Activated T-helper 17 cell treated with anti-CD3 and anti-CD28 coated beads, Interleukin-2, amount 50 U/mL, for 72 hours (primary cell): ENCODE measurements at regions not wholly inside any gene's neighbourhood (a gene's known extent, or its start where the extent isn't known, plus 50 kb on each side); places are given as distances from the start of the nearest gene placed in this dataset.

Experiments
- ATAC-seq: fragments of 150-1000 bp; cut with Tn5 transposase; replicated peaks from 2 replicates; pipeline ENCODE4 v1.10.0; 2021; ENCODE audit warnings: mild to moderate bottlenecking, moderate library complexity
- H3K27ac Mint-ChIP-seq: one replicate; pipeline ENCODE4 v1.8.0; 2022; ENCODE audit warnings: mixed read lengths
- H3K27me3 Mint-ChIP-seq: one replicate; pipeline ENCODE4 v1.8.0; 2022; ENCODE audit warnings: mixed read lengths
- H3K36me3 Mint-ChIP-seq: one replicate; pipeline ENCODE4 v1.8.0; 2022; ENCODE audit warnings: low read depth, mild to moderate bottlenecking, mixed read lengths
- H3K4me1 Mint-ChIP-seq: one replicate; pipeline ENCODE4 v1.8.0; 2022; ENCODE audit warnings: mixed read lengths
- H3K4me3 Mint-ChIP-seq: one replicate; pipeline ENCODE4 v1.8.0; 2022; ENCODE audit warnings: mild to moderate bottlenecking, mixed read lengths
- H3K9me3 Mint-ChIP-seq: one replicate; pipeline ENCODE4 v1.8.0; 2022; ENCODE audit warnings: mixed read lengths

DNA sequence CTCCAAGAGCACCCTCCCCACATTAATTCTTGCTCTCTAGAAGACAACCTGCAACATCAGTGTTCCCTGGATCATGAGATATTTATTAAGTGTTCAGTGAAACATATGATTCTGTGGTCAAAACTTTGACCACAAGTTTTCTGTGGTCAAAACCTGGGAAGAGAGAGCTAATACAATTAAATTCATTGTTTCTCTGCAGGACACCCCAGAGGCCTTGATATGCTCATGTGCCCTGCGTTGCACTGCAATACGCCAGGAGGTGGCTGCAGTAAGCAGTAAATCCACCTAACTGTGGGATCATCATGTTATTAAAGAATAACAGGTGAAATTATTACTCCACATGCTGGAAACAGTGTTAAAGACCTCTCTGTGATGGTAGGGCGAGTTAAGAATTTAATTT lies 109.3 kb upstream of the SPDL1 start:
- H3K9me3 Mint-ChIP-seq = no peaks in the 10 kb centered on the region
- no peak overlapping the region for H3K27ac Mint-ChIP-seq
- no peak for ATAC-seq
- H3K36me3 Mint-ChIP-seq = no peaks in the 10 kb centered on the region
- no peak overlapping the region for H3K4me3 Mint-ChIP-seq
- H3K4me1 Mint-ChIP-seq = no peaks in the 10 kb centered on the region
- H3K27me3 Mint-ChIP-seq = peaks cover 19% of the 10 kb centered on the region

DNA sequence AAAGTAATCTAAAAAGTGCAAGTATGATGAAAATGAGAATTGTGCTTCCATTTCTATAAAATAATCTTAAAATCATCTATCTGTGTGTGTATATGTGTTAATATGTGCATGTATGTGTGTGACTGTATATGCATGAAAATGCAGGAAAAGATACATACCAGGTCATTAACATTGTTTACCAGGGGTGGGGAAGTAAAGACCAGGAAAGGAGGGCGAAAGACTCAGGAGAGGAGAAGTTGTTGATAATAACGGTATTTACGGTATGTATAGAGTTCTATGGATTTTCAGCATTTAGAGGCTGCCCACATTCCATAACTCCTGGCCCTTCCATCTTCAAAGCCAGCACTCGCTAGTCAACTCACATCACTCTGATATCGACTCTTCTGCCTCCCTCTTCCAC lies 111.0 kb upstream of the SPDL1 start:
- no peak overlapping the region for H3K4me3 Mint-ChIP-seq
- no peak overlapping the region for H3K27ac Mint-ChIP-seq
- no peaks in the 10 kb centered on the region for H3K36me3 Mint-ChIP-seq
- no peak for ATAC-seq
- H3K27me3 Mint-ChIP-seq = peaks cover 18% of the 10 kb centered on the region
- no peaks in the 10 kb centered on the region for H3K4me1 Mint-ChIP-seq
- no peaks in the 10 kb centered on the region for H3K9me3 Mint-ChIP-seq

DNA sequence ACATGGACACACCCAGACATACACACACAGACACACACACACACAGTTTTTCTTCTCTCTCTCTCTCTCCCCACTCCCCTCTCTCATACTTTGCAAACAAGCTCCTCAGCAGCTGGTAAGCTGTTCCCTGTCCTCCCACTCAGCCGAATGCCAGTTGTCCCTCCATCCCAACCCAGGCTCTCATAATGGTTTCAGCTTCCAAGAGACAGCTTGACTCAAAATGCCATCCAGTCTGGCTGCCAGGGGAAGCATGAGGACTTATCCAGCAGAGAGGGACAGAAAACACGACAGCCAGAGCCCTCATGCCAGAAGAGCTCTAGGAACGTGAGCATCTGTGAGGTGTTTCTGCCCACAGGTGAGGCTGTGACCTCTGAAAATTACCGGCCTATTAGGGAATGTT lies 112.6 kb upstream of the SPDL1 start:
- ATAC-seq = no peak
- Mint-ChIP-seq H3K27ac (no peak overlapping the region), H3K4me1 (no peaks in the 10 kb centered on the region), H3K9me3 (no peaks in the 10 kb centered on the region), H3K27me3 (peaks cover 25% of the 10 kb centered on the region), H3K4me3 (no peak overlapping the region), H3K36me3 (no peaks in the 10 kb centered on the region)

GRCh38 chr5:169467041-169467771 lies 116.4 kb upstream of the SPDL1 start:
- no peak for ATAC-seq

GRCh38 chr5:169460896-169461295 lies 122.7 kb upstream of the SPDL1 start:
- no peak for ATAC-seq
- no peak overlapping the region for H3K27ac Mint-ChIP-seq

More at GRCh38 chr5:169467041-169467771, 116.4 kb upstream of the SPDL1 start:
- H3K4me1 Mint-ChIP-seq = no peaks in the 10 kb centered on the region
- no peak overlapping the region for H3K4me3 Mint-ChIP-seq
- peaks cover 16% of the 10 kb centered on the region for H3K27me3 Mint-ChIP-seq
- no peaks in the 10 kb centered on the region for H3K36me3 Mint-ChIP-seq
- no peaks in the 10 kb centered on the region for H3K9me3 Mint-ChIP-seq
- no peak overlapping the region for H3K27ac Mint-ChIP-seq

DNA sequence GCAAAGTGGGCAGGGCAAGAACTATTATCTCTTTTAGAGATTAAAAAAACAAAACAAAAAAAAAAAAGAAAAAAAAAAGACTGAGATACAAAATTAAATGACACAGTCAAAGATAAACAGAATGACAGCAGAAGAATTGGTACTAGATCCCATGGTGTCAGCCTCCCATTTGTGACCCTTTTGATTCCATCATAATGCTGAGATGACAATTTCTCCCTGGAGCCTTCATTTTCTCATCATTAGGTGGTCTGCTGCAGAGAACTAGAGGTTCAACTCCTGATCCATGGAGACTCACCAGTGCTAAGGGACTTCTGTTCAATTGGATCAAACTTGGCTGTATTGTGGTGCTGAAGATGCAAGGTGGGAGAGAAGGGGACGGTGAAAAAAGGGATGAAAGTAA lies 123.5 kb upstream of the SPDL1 start:
- Mint-ChIP-seq H3K36me3 (no peaks in the 10 kb centered on the region), H3K27me3 (peaks cover 25% of the 10 kb centered on the region), H3K4me3 (no peak overlapping the region), H3K9me3 (no peaks in the 10 kb centered on the region), H3K27ac (no peak overlapping the region), H3K4me1 (no peaks in the 10 kb centered on the region)
- no peak for ATAC-seq

More at GRCh38 chr5:169460896-169461295, 122.7 kb upstream of the SPDL1 start:
- peaks cover 24% of the 10 kb centered on the region for H3K27me3 Mint-ChIP-seq
- H3K4me1 Mint-ChIP-seq = no peaks in the 10 kb centered on the region
- H3K9me3 Mint-ChIP-seq = no peaks in the 10 kb centered on the region
- no peaks in the 10 kb centered on the region for H3K36me3 Mint-ChIP-seq
- H3K4me3 Mint-ChIP-seq = no peak overlapping the region

DNA sequence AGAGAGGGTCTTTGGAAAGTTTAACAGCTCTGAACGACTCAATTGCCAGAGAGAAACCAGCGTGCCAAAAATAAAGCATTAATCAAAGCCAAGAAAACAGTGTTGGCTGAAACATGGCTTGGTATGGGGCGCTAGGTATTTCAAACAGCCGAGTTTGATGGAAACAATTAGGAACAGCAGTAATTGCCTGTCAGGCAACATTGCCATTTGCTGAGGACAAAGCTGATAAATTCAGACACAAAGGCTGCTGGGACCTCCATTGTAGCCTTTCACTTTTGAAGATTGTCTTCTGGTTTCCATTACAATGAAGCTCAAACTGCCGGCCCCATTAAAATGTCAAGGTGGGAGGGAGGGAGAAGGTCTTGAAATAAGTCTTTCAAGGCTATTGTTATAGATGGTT lies 125.4 kb upstream of the SPDL1 start:
- peaks cover 32% of the 10 kb centered on the region for H3K27me3 Mint-ChIP-seq
- H3K4me1 Mint-ChIP-seq = no peaks in the 10 kb centered on the region
- H3K4me3 Mint-ChIP-seq = no peak overlapping the region
- H3K27ac Mint-ChIP-seq = no peak overlapping the region
- no peaks in the 10 kb centered on the region for H3K9me3 Mint-ChIP-seq
- no peak for ATAC-seq
- H3K36me3 Mint-ChIP-seq = no peaks in the 10 kb centered on the region

GRCh38 chr5:169450464-169450863 lies 133.1 kb upstream of the SPDL1 start:
- Mint-ChIP-seq H3K4me1 (no peaks in the 10 kb centered on the region), H3K4me3 (no peak overlapping the region), H3K36me3 (no peaks in the 10 kb centered on the region), H3K27me3 (peaks cover 8% of the 10 kb centered on the region), H3K9me3 (no peaks in the 10 kb centered on the region), H3K27ac (no peak overlapping the region)
- ATAC-seq = no peak

GRCh38 chr5:169448826-169449225 lies 134.7 kb upstream of the SPDL1 start:
- Mint-ChIP-seq H3K4me1 (no peaks in the 10 kb centered on the region), H3K27me3 (peaks cover 3% of the 10 kb centered on the region), H3K9me3 (no peaks in the 10 kb centered on the region), H3K4me3 (no peak overlapping the region), H3K27ac (no peak overlapping the region), H3K36me3 (no peaks in the 10 kb centered on the region)
- ATAC-seq = no peak

DNA sequence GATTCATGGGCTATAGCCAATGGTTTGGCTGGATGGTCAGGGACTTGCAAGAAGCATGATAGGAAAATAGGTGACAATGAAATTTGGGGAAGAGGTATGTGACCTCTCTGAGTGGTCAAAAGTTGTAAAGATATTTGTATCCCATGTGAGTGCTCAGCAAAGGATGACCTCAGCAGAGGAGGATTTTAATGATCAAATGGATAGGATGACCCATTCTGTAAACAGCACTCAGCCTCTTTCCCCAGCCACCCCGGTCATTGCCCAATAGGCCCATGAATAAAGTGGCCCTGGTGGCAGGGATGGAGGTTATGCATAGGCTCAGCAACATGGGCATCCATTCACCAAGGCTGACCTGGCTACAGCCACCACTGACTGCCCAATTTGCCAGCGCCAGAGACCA lies 138.4 kb upstream of the SPDL1 start:
- H3K36me3 Mint-ChIP-seq = no peaks in the 10 kb centered on the region
- H3K9me3 Mint-ChIP-seq = no peaks in the 10 kb centered on the region
- no peak overlapping the region for H3K4me3 Mint-ChIP-seq
- H3K27me3 Mint-ChIP-seq = peaks cover 9% of the 10 kb centered on the region
- no peaks in the 10 kb centered on the region for H3K4me1 Mint-ChIP-seq
- no peak for ATAC-seq
- no peak overlapping the region for H3K27ac Mint-ChIP-seq

DNA sequence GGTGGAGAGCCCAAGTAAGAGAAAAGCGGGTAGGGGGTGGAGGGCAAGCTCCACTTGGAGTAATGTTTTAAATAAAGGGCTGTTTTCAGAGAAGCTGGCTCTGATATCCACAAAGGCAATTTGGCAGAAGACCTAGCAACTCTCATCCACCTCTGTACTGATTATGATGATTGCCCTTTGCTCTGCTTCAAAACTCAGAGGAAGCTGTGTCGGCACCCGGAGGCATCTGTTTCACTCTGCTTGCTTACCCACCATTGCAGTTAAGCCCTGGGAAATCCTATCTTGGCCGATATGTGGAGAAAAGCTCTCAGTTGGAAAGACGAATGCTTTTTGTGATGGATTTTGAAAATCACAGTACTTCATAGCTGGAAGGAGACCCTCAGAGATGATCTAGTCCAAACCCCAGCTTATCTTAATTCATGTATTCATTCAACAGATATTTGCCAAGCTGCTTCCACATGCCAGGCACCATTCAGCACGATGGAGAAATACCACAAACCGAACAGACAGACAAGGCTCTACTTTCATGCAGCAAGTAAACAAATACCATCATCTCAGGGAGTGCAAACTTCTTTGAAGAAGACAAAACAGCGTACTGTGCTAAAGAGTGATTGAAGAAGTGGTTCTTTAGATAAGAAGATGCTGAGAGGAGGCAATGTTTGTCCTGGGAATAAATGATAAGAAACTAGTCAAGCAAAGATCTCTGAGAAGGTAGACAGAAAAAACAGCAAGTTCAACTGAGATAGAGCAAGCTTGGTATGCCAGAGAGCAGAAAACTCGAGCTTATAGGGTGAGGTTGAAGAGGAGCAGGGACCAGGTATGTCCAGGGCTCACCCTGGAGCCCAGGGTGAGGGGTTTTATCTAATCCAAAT lies 140.4 kb upstream of the SPDL1 start:
- H3K9me3 Mint-ChIP-seq = no peaks in the 10 kb centered on the region
- no peak overlapping the region for H3K27ac Mint-ChIP-seq
- no peaks in the 10 kb centered on the region for H3K4me1 Mint-ChIP-seq
- no peak for ATAC-seq
- H3K27me3 Mint-ChIP-seq = peaks cover 19% of the 10 kb centered on the region
- no peak overlapping the region for H3K4me3 Mint-ChIP-seq
- no peaks in the 10 kb centered on the region for H3K36me3 Mint-ChIP-seq

- Mint-ChIP-seq H3K4me3 (no peak overlapping the region), H3K9me3 (no peaks in the 10 kb centered on the region), H3K4me1 (no peaks in the 10 kb centered on the region), H3K27ac (no peak overlapping the region), H3K36me3 (no peaks in the 10 kb centered on the region), H3K27me3 (peaks cover 24% of the 10 kb centered on the region)
- no peak for ATAC-seq
Observed at GRCh38 chr5:169442403-169442874, 141.1 kb upstream of the SPDL1 start.

GRCh38 chr5:169440107-169440705 lies 139.3 kb upstream of the SLIT3 start:
- no peak overlapping the region for H3K4me3 Mint-ChIP-seq
- no peaks in the 10 kb centered on the region for H3K9me3 Mint-ChIP-seq
- no peaks in the 10 kb centered on the region for H3K36me3 Mint-ChIP-seq
- no peak for ATAC-seq
- no peak overlapping the region for H3K27ac Mint-ChIP-seq
- peaks cover 24% of the 10 kb centered on the region for H3K27me3 Mint-ChIP-seq
- H3K4me1 Mint-ChIP-seq = no peaks in the 10 kb centered on the region

DNA sequence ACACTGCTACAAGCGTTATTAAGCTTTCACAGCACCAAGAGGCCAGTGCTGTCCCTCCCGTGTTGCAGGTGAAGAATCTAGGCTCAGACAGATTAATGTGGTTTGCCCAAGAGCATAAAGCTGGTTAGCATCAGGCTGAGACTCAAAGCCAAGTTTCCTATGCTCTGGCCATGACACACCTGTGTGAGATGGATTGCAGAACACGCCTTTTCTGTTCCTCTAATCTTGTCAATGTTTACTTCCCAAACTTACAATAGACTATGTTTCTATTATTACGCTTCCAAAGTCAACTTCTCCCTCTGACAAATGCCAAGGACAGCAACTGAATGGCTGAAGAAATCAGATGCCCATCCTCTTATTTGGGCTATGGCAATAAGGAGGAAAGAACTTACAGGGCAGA lies 138.4 kb upstream of the SLIT3 start:
- H3K36me3 Mint-ChIP-seq = no peaks in the 10 kb centered on the region
- H3K27ac Mint-ChIP-seq = no peak overlapping the region
- H3K9me3 Mint-ChIP-seq = no peaks in the 10 kb centered on the region
- no peak overlapping the region for H3K4me3 Mint-ChIP-seq
- no peaks in the 10 kb centered on the region for H3K4me1 Mint-ChIP-seq
- H3K27me3 Mint-ChIP-seq = peaks cover 24% of the 10 kb centered on the region
- no peak for ATAC-seq
